Stomach (tissue), 8 donors: ENCODE measurements at regions not wholly inside any gene's neighbourhood (a gene's known extent, or its start where the extent isn't known, plus 50 kb on each side); places are given as distances from the start of the nearest gene placed in this dataset.

Source experiments
- DNase-seq, 2 donors: peaks; one replicate each; pipeline versions ENCODE4 v3.0.0 to v3.0.0-alpha.2; 2013 to 2019
- H3K27ac ChIP-seq, 5 donors: fragments of 200-600 bp in 4 of 5; sonication (generic) in 4 of 5; one replicate each; pipeline ENCODE4 v1.5.1; 2013 to 2019; ENCODE audit warnings: mild to moderate bottlenecking in 1 of 5, moderate library complexity in 1 of 5
- H3K27me3 ChIP-seq, 3 donors: fragments of 200-600 bp; sonication (generic); one replicate each; pipeline ENCODE4 v1.5.1; 2017 to 2019; ENCODE audit warnings: mixed run types in 1 of 3
- H3K36me3 ChIP-seq, 4 donors: fragments of 200-600 bp; sonication (generic); 1 replicate in 3 of 4; 2 replicates in 1 of 4; pipeline ENCODE4 v1.5.1; 2016 to 2019
- H3K4me1 ChIP-seq, 4 donors: fragments of 200-600 bp; sonication (generic); one replicate each; pipeline ENCODE4 v1.5.1; 2016 to 2019
- H3K4me3 ChIP-seq, 4 donors: fragments of 200-600 bp; sonication (generic) in 3 of 4; one replicate each; pipeline ENCODE4 v1.5.1; 2016 to 2019; ENCODE audit warnings: mild to moderate bottlenecking in 1 of 4
- H3K9me3 ChIP-seq, 4 donors: fragments of 200-600 bp; sonication (generic); one replicate each; pipeline ENCODE4 v1.5.1; 2016 to 2019
- EP300 ChIP-seq: sonication (generic); formaldehyde crosslinking; IDR thresholded peaks from one replicate; pipeline ENCODE4 v1.6.1; 2017; ENCODE audit warnings: antibody characterized with exemption
- POLR2A ChIP-seq, 4 donors: fragments of 450-650 bp; IDR thresholded peaks; one replicate each; pipeline ENCODE4 v1.6.1; 2016; ENCODE audit warnings: antibody characterized with exemption in 4 of 4, control low read depth in 2 of 4, mild to moderate bottlenecking in 1 of 4, moderate library complexity in 1 of 4
- POLR2AphosphoS5 ChIP-seq, 3 donors: sonication (generic); formaldehyde crosslinking; IDR thresholded peaks; one replicate each; pipeline ENCODE4 v1.6.1; 2016; ENCODE audit warnings: antibody characterized with exemption in 3 of 3
- WGBS, 5 donors: extraction: QIAGEN DNeasy Blood & Tissue Kit in 3 of 5; methylation state at CpG; one replicate each; pipeline versions ENCODE4 v1.1.5 to v1.1.7; 2013 to 2018; 5-methylcytosine and 5-hydroxymethylcytosine counted together
- intact Hi-C: fragments of 100-400 bp; cut with DNase I; formaldehyde crosslinking; loops from one replicate; pipeline ENCODE4 v1.15.1; 2023; ENCODE audit warnings: low total_unique reads
- TF ChIP-seq, protein P1 (sequence below), 7 experiments: fragments of 450-650 bp in 4 of 7; fragments of 200-600 bp in 3 of 7; sonication (generic) in 3 of 7; IDR thresholded peaks; one replicate each; pipeline ENCODE4 v1.5.1; 2016 to 2019; ENCODE audit warnings: antibody characterized with exemption in 7 of 7, control low read depth in 2 of 7, mild to moderate bottlenecking in 1 of 7
- donor health status: healthy with polysubstance abuse.
- donor health status: Bipolar disorder and iron deficiency.
- donor health status: healthy.

DNA sequence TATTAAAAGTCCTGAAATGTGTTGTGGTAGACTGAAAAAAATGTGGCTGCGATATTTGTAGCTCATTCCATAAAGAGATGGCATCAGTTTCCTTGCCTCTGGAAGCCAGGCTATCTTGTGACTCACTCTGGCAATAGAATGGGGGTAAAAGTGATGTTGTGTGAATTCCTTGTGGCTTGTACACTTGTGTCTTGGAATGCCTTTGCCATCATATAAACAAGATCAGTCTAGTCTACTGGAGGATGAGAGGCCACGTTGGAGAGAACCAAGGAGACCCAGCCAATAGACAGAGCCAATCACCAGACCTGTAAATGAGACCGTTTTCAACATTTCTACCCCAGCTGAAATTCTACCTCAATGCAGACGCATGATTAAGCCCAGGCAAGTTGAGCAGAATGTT lies 254.1 kb downstream of the TRIB2 start:
- H3K9me3 ChIP-seq, result no peaks in the 10 kb centered on the region
- DNase-seq, result no peak
- H3K4me3 ChIP-seq, result no peak overlapping the region
- H3K27me3 ChIP-seq, result no peaks in the 10 kb centered on the region
- intact Hi-C loops, result no loop called here
- no peaks in the 10 kb centered on the region for H3K36me3 ChIP-seq
- H3K4me1 ChIP-seq, result peaks cover 0 to 3% (median 1%) of the 10 kb centered on the region in 4 donors
- no peak for TF ChIP-seq POLR2AphosphoS5 (IDR thresholded peaks at IDR 0.05)
- WGBS, 5 donors, result 84 to 90% (median 86%) methylated on average over 4 of the region's 4 CpGs
- no peak overlapping the region for H3K27ac ChIP-seq

DNA sequence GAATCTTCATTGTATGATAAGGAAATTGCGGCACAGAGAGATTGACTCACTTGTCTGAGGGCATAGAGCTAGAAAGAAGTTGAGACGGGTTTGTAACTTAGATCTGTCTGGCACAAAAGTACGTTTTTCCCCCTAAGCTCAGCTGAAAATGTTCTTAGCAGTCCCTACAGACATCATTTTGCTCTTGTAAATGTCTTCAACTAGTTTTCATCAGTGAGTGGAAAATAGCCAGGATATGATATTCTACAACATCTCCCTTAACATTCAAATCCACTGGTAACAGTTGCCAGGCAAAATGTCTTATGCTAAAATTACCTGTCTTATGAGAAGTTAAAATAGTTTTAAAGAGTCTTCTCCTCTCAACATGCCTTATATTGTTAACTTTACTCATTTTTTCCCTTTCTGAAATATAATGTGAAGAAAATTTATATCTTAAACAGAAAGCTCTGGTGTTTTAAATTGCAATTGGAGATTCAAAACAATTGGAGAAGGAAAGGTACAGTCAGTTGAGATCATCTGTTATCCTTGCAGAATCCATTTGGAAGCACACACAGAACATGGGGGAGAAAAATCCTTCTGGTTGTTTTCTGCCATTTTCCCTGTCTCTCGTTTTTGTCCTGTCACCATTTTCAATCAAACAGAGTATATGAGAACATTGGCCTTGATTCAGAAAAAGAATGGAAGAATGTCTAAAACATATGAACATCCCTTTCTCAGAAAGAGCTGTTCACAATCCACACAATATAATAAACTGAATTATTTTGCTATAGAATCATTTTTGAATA lies 255.0 kb downstream of the TRIB2 start:
- no peak overlapping the region for H3K27ac ChIP-seq
- DNase-seq, result no peak
- H3K4me3 ChIP-seq, result no peak overlapping the region
- H3K36me3 ChIP-seq, result no peaks in the 10 kb centered on the region
- intact Hi-C loops, result no loop called here
- H3K27me3 ChIP-seq, result no peaks in the 10 kb centered on the region
- no peaks in the 10 kb centered on the region for H3K9me3 ChIP-seq
- H3K4me1 ChIP-seq, result no peaks in the 10 kb centered on the region
- WGBS, 5 donors, result 85 to 91% (median 89%) methylated on average over 4 of the region's 4 CpGs
- TF ChIP-seq POLR2A (IDR thresholded peaks at IDR 0.05), result no peak
- TF ChIP-seq POLR2AphosphoS5 (IDR thresholded peaks at IDR 0.05), result no peak
- TF ChIP-seq, protein P1, sequence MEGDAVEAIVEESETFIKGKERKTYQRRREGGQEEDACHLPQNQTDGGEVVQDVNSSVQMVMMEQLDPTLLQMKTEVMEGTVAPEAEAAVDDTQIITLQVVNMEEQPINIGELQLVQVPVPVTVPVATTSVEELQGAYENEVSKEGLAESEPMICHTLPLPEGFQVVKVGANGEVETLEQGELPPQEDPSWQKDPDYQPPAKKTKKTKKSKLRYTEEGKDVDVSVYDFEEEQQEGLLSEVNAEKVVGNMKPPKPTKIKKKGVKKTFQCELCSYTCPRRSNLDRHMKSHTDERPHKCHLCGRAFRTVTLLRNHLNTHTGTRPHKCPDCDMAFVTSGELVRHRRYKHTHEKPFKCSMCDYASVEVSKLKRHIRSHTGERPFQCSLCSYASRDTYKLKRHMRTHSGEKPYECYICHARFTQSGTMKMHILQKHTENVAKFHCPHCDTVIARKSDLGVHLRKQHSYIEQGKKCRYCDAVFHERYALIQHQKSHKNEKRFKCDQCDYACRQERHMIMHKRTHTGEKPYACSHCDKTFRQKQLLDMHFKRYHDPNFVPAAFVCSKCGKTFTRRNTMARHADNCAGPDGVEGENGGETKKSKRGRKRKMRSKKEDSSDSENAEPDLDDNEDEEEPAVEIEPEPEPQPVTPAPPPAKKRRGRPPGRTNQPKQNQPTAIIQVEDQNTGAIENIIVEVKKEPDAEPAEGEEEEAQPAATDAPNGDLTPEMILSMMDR (IDR thresholded peaks at IDR 0.05), result no peak
- TF ChIP-seq EP300, result no peak

DNA sequence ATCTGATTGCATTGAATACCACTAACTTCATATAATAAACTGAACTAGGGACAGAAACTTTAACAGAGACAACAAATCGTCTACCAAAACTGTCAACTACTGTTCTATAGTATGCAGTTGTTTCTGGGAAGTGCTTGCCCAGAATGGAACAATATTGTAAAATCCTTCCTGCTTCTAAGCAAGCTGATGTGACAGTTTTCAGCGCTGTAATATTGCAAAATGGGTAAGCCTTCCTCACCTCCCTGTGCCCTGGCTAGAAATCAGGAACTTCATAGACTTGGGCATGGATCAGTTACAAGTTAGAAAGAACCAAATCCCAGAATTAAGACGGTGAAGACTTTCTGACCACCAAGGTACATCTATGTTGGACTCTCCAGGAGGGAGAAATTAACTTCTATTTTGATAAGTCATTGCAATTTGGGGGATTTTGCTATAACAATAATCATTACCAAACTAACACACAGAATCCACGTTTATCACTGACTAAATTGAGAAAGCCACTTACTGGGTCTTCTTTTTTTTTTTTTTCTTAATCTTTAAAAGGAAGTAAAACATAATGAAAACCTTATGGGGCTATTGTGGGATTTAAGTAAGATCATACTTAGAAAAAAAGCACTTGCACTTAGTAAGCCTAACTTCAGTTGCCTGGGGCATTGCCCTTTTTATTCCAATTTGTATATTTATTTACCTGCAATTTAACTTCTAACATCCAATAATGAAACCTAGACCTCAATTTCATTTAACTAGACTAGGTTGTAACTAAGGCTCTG lies 261.5 kb downstream of the TRIB2 start:
- no peaks in the 10 kb centered on the region for H3K4me1 ChIP-seq
- TF ChIP-seq POLR2A (IDR thresholded peaks at IDR 0.05), result no peak
- TF ChIP-seq POLR2AphosphoS5 (IDR thresholded peaks at IDR 0.05), result no peak
- TF ChIP-seq, protein P1 (IDR thresholded peaks at IDR 0.05), result no peak
- TF ChIP-seq EP300, result no peak
- DNase-seq, result no peak
- H3K27ac ChIP-seq, result no peak overlapping the region
- no peaks in the 10 kb centered on the region for H3K36me3 ChIP-seq
- H3K4me3 ChIP-seq, result no peak overlapping the region
- WGBS, 5 donors, result 47 to 62% (median 55%) methylated on average over 4 of the region's 4 CpGs
- no peaks in the 10 kb centered on the region for H3K9me3 ChIP-seq
- intact Hi-C loops, result no loop called here
- H3K27me3 ChIP-seq, result no peaks in the 10 kb centered on the region

DNA sequence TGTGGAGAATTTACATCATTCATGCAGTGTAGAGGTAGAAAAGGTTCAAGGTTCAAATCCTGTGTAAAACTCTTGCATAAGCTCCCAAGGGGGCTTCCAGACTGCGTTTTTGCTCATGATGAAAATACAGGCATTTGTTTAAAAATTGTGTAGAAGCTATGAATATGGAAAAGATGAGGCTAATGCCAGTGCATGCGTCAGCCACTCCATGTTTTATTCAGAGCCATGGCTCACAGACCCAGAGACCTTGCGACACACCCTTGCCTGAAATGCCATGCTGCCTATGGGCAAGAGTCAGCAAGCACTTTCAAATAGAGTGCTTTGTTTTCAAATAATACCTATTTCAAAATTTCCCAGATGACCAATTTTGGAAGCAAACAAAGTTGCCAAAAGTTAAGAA lies 262.3 kb downstream of the TRIB2 start:
- no peaks in the 10 kb centered on the region for H3K4me1 ChIP-seq
- intact Hi-C loops, result no loop called here
- H3K4me3 ChIP-seq, result no peak overlapping the region
- no peak for DNase-seq
- H3K27ac ChIP-seq, result no peak overlapping the region
- H3K27me3 ChIP-seq, result no peaks in the 10 kb centered on the region
- TF ChIP-seq EP300 (no peak), POLR2A (IDR thresholded peaks at IDR 0.05) (no peak), POLR2AphosphoS5 (IDR thresholded peaks at IDR 0.05) (no peak)
- 85 to 92% (median 87%) methylated on average over 3 of the region's 3 CpGs for WGBS, 5 donors
- H3K36me3 ChIP-seq, result no peaks in the 10 kb centered on the region
- no peaks in the 10 kb centered on the region for H3K9me3 ChIP-seq

DNA sequence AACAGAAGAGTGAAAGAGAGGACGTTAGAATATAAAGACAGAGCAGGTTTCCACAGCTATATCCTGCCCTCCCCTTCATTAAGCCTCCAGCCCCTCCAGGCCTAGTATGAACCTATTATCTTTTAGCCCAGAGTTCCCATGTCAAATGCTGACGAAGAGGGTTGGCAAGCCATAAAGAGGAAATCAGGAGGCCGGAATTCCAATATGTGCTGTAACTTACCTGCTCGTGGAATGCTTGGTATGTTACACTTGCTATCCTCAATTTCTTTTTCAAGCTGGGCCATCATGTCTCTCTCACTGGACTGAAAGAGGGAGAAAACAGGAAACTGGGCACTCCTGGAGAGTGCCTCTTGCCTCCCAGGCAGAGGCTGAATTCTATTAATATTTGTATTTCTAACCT lies 264.1 kb downstream of the TRIB2 start:
- Histone ChIP-seq H3K4me1 (no peaks in the 10 kb centered on the region), H3K36me3 (no peaks in the 10 kb centered on the region), H3K9me3 (no peaks in the 10 kb centered on the region), H3K27ac (no peak overlapping the region), H3K27me3 (no peaks in the 10 kb centered on the region), H3K4me3 (no peak overlapping the region)
- intact Hi-C loops, result no loop called here
- no peak for DNase-seq
- no peak for TF ChIP-seq POLR2A (IDR thresholded peaks at IDR 0.05)
- TF ChIP-seq POLR2AphosphoS5 (IDR thresholded peaks at IDR 0.05), result no peak
- TF ChIP-seq, protein P1 (IDR thresholded peaks at IDR 0.05), result no peak
- TF ChIP-seq EP300, result no peak
- 75 to 85% (median 85%) methylated on average over 4 of the region's 4 CpGs for WGBS, 5 donors
